Spleen (tissue), 11 donors: ENCODE measurements at regions not wholly inside any gene's neighbourhood (a gene's known extent, or its start where the extent isn't known, plus 50 kb on each side); places are given as distances from the start of the nearest gene placed in this dataset.

Experiments used
- DNase-seq: peaks from one replicate; pipeline ENCODE4 v3.0.0-alpha.2; 2020
- H3K27ac ChIP-seq, 8 donors: fragments of 200-600 bp; sonication (generic) in 7 of 8; 1 replicate in 4 of 8; 2 replicates in 4 of 8; pipeline versions ENCODE4 v1.5.0 to v1.8.0; 2016 to 2021; ENCODE audit warnings: inconsistent platforms in 4 of 8, mild to moderate bottlenecking in 4 of 8, moderate library complexity in 1 of 8
- H3K27me3 ChIP-seq, 7 donors: fragments of 200-600 bp; sonication (generic) in 6 of 7; replicated peaks in 1 of 7; 1 replicate in 4 of 7; 2 replicates in 3 of 7; pipeline versions ENCODE4 v1.5.0 to v1.8.0; 2016 to 2021; ENCODE audit warnings: inconsistent platforms in 3 of 7, mild to moderate bottlenecking in 1 of 7
- H3K36me3 ChIP-seq, 6 donors: fragments of 200-600 bp; sonication (generic) in 5 of 6; 1 replicate in 4 of 6; 2 replicates in 2 of 6; pipeline versions ENCODE4 v1.5.0 to v1.8.0; 2016 to 2021; ENCODE audit warnings: inconsistent platforms in 2 of 6
- H3K4me1 ChIP-seq, 6 donors: fragments of 200-600 bp; sonication (generic) in 5 of 6; 1 replicate in 3 of 6; 2 replicates in 3 of 6; pipeline versions ENCODE4 v1.5.0 to v1.8.0; 2016 to 2021; ENCODE audit warnings: inconsistent platforms in 3 of 6
- H3K4me3 ChIP-seq, 8 donors: fragments of 200-600 bp; sonication (generic) in 7 of 8; 1 replicate in 4 of 8; 2 replicates in 4 of 8; pipeline versions ENCODE4 v1.5.0 to v1.8.0; 2016 to 2021; ENCODE audit warnings: inconsistent platforms in 4 of 8, mild to moderate bottlenecking in 4 of 8, moderate library complexity in 2 of 8
- H3K9me3 ChIP-seq, 8 donors: fragments of 200-600 bp; sonication (generic) in 7 of 8; 1 replicate in 4 of 8; 2 replicates in 4 of 8; pipeline versions ENCODE4 v1.5.0 to v1.8.0; 2016 to 2021; ENCODE audit warnings: inconsistent platforms in 4 of 8
- CTCF ChIP-seq, 11 experiments: fragments of 200-600 bp in 7 of 11; fragments of 450-650 bp in 4 of 11; sonication (generic) in 4 of 11; IDR thresholded peaks in 8 of 11; conservative IDR thresholded peaks in 3 of 11; 1 replicate in 7 of 11; 2 replicates in 4 of 11; pipeline versions ENCODE4 v1.4.0 to v1.8.0; 2016 to 2021; ENCODE audit warnings: antibody characterized with exemption in 11 of 11, inconsistent platforms in 4 of 11, mild to moderate bottlenecking in 1 of 11
- POLR2A ChIP-seq, 3 donors: fragments of 450-650 bp; IDR thresholded peaks; one replicate each; pipeline ENCODE4 v1.5.1; 2017; ENCODE audit warnings: antibody characterized with exemption in 3 of 3, mild to moderate bottlenecking in 1 of 3
- POLR2AphosphoS5 ChIP-seq, 3 donors: sonication (generic); formaldehyde crosslinking; IDR thresholded peaks; one replicate each; pipeline ENCODE4 v1.5.1; 2017; ENCODE audit warnings: antibody characterized with exemption in 3 of 3
- WGBS, 5 donors: extraction: QIAGEN DNeasy Blood & Tissue Kit in 3 of 5; methylation state at CpG; one replicate each; pipeline versions ENCODE4 v1.1.5 to v1.1.7; 2013 to 2018; 5-methylcytosine and 5-hydroxymethylcytosine counted together
- intact Hi-C: fragments of 100-400 bp; cut with DNase I; formaldehyde crosslinking; loops from one replicate; pipeline ENCODE4 v1.15.0; 2023; ENCODE audit warnings: low total_unique reads
- donor health status: healthy with polysubstance abuse.
- donor health status: DM: no; HTN: no; CAD: no; lungs with moderate emphysema.
- donor health status: DM: no; HTN: no; CAD: no.
- donor health status: Bipolar disorder and iron deficiency.
- donor health status: healthy.
- donor health status: DM: no; HTN: no; CAD: no.
- donor health status: DM: yes; HTN: yes; CAD: no.

- no peaks in the 10 kb centered on the region for H3K4me1 ChIP-seq
- H3K4me3 ChIP-seq = no peak overlapping the region
- intact Hi-C loops = no loop called here
- peaks cover 0 to 31% (median 0%) of the 10 kb centered on the region in 7 donors for H3K27me3 ChIP-seq
- no peak overlapping the region for H3K27ac ChIP-seq
- WGBS, 5 donors = 91 to 95% (median 94%) methylated on average over 5 of the region's 5 CpGs
- no peak for DNase-seq
- TF ChIP-seq CTCF (IDR thresholded peaks at IDR 0.05 in 8 of 11, conservative IDR thresholded peaks at IDR 0.05 in 3 of 11) (no peak), POLR2A (IDR thresholded peaks at IDR 0.05) (no peak), POLR2AphosphoS5 (IDR thresholded peaks at IDR 0.05) (no peak)
- no peaks in the 10 kb centered on the region for H3K36me3 ChIP-seq
- peaks cover 0 to 11% (median 6%) of the 10 kb centered on the region in 8 donors for H3K9me3 ChIP-seq
Measured at GRCh38 chr10:78873413-78873812, 195.4 kb upstream of the ZMIZ1 start.

DNA sequence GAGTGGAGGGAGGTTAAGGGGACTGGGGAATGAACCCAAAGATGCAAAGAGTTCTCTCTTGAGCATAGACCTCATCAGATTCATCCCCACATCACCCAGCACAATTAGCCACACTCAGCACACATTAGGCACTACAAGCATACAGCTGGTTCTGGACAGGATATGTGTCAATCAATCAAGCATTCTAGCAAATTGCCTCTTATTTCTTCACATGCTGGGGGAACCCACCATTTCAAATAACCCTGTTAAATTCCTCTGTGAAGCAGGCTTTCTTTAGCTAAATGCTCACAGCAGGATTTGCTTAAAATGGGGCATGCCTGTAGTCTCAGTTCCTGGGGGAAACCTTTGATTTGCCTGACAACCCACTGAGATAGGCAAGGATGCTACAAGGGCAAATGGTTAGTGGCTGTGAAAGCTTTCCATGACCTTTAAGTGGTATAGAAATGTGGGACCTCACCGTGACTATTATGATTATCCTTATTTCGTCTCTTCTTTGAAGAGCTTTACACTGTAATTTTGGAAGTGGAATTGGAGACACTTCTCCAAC lies 193.4 kb upstream of the ZMIZ1 start:
- Histone ChIP-seq H3K4me1 (no peaks in the 10 kb centered on the region), H3K4me3 (no peak overlapping the region), H3K27ac (no peak overlapping the region), H3K27me3 (peaks cover 0 to 19% (median 0%) of the 10 kb centered on the region in 7 donors), H3K36me3 (no peaks in the 10 kb centered on the region), H3K9me3 (peaks cover 2 to 31% (median 26%) of the 10 kb centered on the region in 8 donors)
- WGBS, 5 donors = 81 to 93% (median 88%) methylated on average over 2 of the region's 2 CpGs
- no peak for DNase-seq
- intact Hi-C loops = no loop called here
- TF ChIP-seq CTCF (IDR thresholded peaks at IDR 0.05 in 8 of 11, conservative IDR thresholded peaks at IDR 0.05 in 3 of 11) = no peak
- TF ChIP-seq POLR2AphosphoS5 (IDR thresholded peaks at IDR 0.05) = no peak
- no peak for TF ChIP-seq POLR2A (IDR thresholded peaks at IDR 0.05)

DNA sequence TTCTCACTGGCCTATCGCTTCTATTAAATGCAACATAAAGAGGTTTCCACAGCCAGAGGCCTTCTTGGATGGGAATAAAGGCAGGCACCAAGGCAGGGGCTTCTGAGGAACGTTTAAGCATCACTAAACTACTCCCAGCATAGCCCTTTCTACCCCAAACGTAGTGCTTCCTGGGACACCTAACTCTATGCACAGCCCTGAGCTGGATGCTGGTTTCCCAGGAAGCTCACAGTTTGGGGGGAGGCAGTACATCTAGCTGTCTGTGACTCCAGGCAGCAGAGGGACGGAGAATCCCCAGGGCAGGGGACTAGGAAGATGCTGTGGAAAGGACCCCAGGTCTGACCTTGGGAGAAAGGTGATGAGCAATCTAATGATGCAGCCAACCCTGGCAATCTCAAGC lies 192.8 kb upstream of the ZMIZ1 start:
- no peak for DNase-seq
- Histone ChIP-seq H3K27ac (no peak overlapping the region), H3K4me1 (no peaks in the 10 kb centered on the region), H3K4me3 (no peak overlapping the region), H3K36me3 (no peaks in the 10 kb centered on the region), H3K9me3 (peaks cover 2 to 36% (median 29%) of the 10 kb centered on the region in 8 donors), H3K27me3 (peaks cover 0 to 16% (median 0%) of the 10 kb centered on the region in 7 donors)
- 73 to 87% (median 78%) methylated on average over 4 of the region's 4 CpGs for WGBS, 5 donors
- TF ChIP-seq POLR2AphosphoS5 (IDR thresholded peaks at IDR 0.05) (no peak), POLR2A (IDR thresholded peaks at IDR 0.05) (no peak), CTCF (IDR thresholded peaks at IDR 0.05 in 8 of 11, conservative IDR thresholded peaks at IDR 0.05 in 3 of 11) (no peak)
- intact Hi-C loops = no loop called here

- peaks cover 2 to 38% (median 31%) of the 10 kb centered on the region in 8 donors for H3K9me3 ChIP-seq
- intact Hi-C loops = no loop called here
- no peaks in the 10 kb centered on the region for H3K36me3 ChIP-seq
- DNase-seq = no peak
- TF ChIP-seq POLR2A (IDR thresholded peaks at IDR 0.05) = no peak
- TF ChIP-seq CTCF (IDR thresholded peaks at IDR 0.05 in 8 of 11, conservative IDR thresholded peaks at IDR 0.05 in 3 of 11) = no peak
- no peak for TF ChIP-seq POLR2AphosphoS5 (IDR thresholded peaks at IDR 0.05)
- 50 to 78% (median 71%) methylated on average over 4 of the region's 4 CpGs for WGBS, 5 donors
- no peak overlapping the region for H3K4me3 ChIP-seq
- no peak overlapping the region for H3K27ac ChIP-seq
- H3K4me1 ChIP-seq = no peaks in the 10 kb centered on the region
- H3K27me3 ChIP-seq = peaks cover 0 to 14% (median 0%) of the 10 kb centered on the region in 7 donors
Measured at GRCh38 chr10:78876449-78876848, 192.3 kb upstream of the ZMIZ1 start.
